HK-2 (cell line): ENCODE measurements at regions not wholly inside any gene's neighbourhood (a gene's known extent, or its start where the extent isn't known, plus 50 kb on each side); places are given as distances from the start of the nearest gene placed in this dataset.

Experiments used
- DNase-seq: peaks from one replicate; pipeline ENCODE4 v3.0.0-alpha.2; 2018; ENCODE audit not compliant: unreplicated experiment

GRCh38 chr16:55154956-55155355 is 169.0 kb upstream of the IRX6 start:
- no peak for DNase-seq

GRCh38 chr16:55155815-55156214 is 168.2 kb upstream of the IRX6 start:
- no peak for DNase-seq

- no peak for DNase-seq
Measured at GRCh38 chr16:55169780-55170179, 154.2 kb upstream of the IRX6 start.

- DNase-seq = no peak
Measured at GRCh38 chr16:55171241-55171640, 152.8 kb upstream of the IRX6 start.

GRCh38 chr16:55175389-55175788 is 148.6 kb upstream of the IRX6 start:
- no peak for DNase-seq

GRCh38 chr16:55176901-55177300 is 147.1 kb upstream of the IRX6 start:
- no peak for DNase-seq

- no peak for DNase-seq
Measured at GRCh38 chr16:55179411-55179810, 144.6 kb upstream of the IRX6 start.

- DNase-seq = no peak
Measured at GRCh38 chr16:55179852-55180585, 144.0 kb upstream of the IRX6 start.

GRCh38 chr16:55184052-55184451 is 140.0 kb upstream of the IRX6 start:
- no peak for DNase-seq

- no peak for DNase-seq
Measured at GRCh38 chr16:55184619-55185018, 139.4 kb upstream of the IRX6 start.

- DNase-seq = no peak
Measured at GRCh38 chr16:55189224-55189623, 134.8 kb upstream of the IRX6 start.

GRCh38 chr16:55189682-55190636 is 134.0 kb upstream of the IRX6 start:
- DNase-seq = no peak

- DNase-seq = no peak
Measured at GRCh38 chr16:55192734-55193133, 131.3 kb upstream of the IRX6 start.

GRCh38 chr16:55203570-55203969 is 120.4 kb upstream of the IRX6 start:
- no peak for DNase-seq

- no peak for DNase-seq
Measured at GRCh38 chr16:55204069-55204468, 119.9 kb upstream of the IRX6 start.

GRCh38 chr16:55204923-55205322 is 119.1 kb upstream of the IRX6 start:
- no peak for DNase-seq

GRCh38 chr16:55207693-55208428 is 116.1 kb upstream of the IRX6 start:
- no peak for DNase-seq

- no peak for DNase-seq
Measured at GRCh38 chr16:55209626-55210025, 114.4 kb upstream of the IRX6 start.

- DNase-seq = no peak
Measured at GRCh38 chr16:55212791-55213190, 111.2 kb upstream of the IRX6 start.

- no peak for DNase-seq
Measured at GRCh38 chr16:55214412-55214811, 109.6 kb upstream of the IRX6 start.

- no peak for DNase-seq
Measured at GRCh38 chr16:55214974-55215494, 109.0 kb upstream of the IRX6 start.

GRCh38 chr16:55217392-55217791 is 106.6 kb upstream of the IRX6 start:
- DNase-seq = no peak
